ENCODE measurements at regions not wholly inside any gene's neighbourhood (a gene's known extent, or its start where the extent isn't known, plus 50 kb on each side); places are given as distances from the start of the nearest gene placed in this dataset.

- TF ChIP-seq FOXM1 (IDR thresholded peaks at IDR 0.05; ENCODE audit: borderline replicate concordance, low read depth): no peak
- TF ChIP-seq TAF1 (IDR thresholded peaks at IDR 0.05; ENCODE audit: low read depth): no peak
- no peak for TF ChIP-seq RAD21 (IDR thresholded peaks at IDR 0.05; ENCODE audit: low read depth)
- TF ChIP-seq EP300 (IDR thresholded peaks at IDR 0.05; ENCODE audit: borderline replicate concordance): no peak
- TF ChIP-seq CEBPB (IDR thresholded peaks at IDR 0.05): no peak
- TF ChIP-seq TEAD4 (IDR thresholded peaks at IDR 0.05): no peak
- no peak for TF ChIP-seq NFIC (IDR thresholded peaks at IDR 0.05)
- TF ChIP-seq, protein P1, sequence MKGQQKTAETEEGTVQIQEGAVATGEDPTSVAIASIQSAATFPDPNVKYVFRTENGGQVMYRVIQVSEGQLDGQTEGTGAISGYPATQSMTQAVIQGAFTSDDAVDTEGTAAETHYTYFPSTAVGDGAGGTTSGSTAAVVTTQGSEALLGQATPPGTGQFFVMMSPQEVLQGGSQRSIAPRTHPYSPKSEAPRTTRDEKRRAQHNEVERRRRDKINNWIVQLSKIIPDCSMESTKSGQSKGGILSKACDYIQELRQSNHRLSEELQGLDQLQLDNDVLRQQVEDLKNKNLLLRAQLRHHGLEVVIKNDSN (IDR thresholded peaks at IDR 0.05): no peak
These were observed 1166.7 kb downstream of the EFNB2 start for GRCh38 chr13:105368781-105369180.
